Dendritic cell treated with granulocyte-macrophage colony-stimulating factor and Interleukin-4, amounts not matched to agents 40 ng/mL and 50 ng/mL, for 4 days (primary cell): ENCODE measurements at regions not wholly inside any gene's neighbourhood (a gene's known extent, or its start where the extent isn't known, plus 50 kb on each side); places are given as distances from the start of the nearest gene placed in this dataset.
"Not testable (repeated sequence)": the region's sequence is repeated elsewhere in the genome, so short reads cannot be mapped to it uniquely, and the experiment has no call there.

Source experiments
- H3K27ac Mint-ChIP-seq: one replicate; pipeline ENCODE4 v1.8.0; 2022; ENCODE audit warnings: mild to moderate bottlenecking, mixed read lengths
- H3K27me3 Mint-ChIP-seq: one replicate; pipeline ENCODE4 v1.8.0; 2022; ENCODE audit warnings: mild to moderate bottlenecking, mixed read lengths
- H3K36me3 Mint-ChIP-seq: one replicate; pipeline ENCODE4 v1.8.0; 2022; ENCODE audit warnings: low read depth, mixed read lengths
- H3K4me1 Mint-ChIP-seq: one replicate; pipeline ENCODE4 v1.8.0; 2022; ENCODE audit warnings: low read depth, mixed read lengths
- H3K4me3 Mint-ChIP-seq: one replicate; pipeline ENCODE4 v1.8.0; 2022; ENCODE audit warnings: mild to moderate bottlenecking, moderate library complexity, mixed read lengths
- H3K9me3 Mint-ChIP-seq: one replicate; pipeline ENCODE4 v1.8.0; 2022; ENCODE audit warnings: mixed read lengths
- intact Hi-C: fragments of 100-400 bp; cut with micrococcal nuclease; formaldehyde crosslinking; loops from one replicate; pipeline ENCODE4 v1.15.0; 2022

GRCh38 chr18:9008709-9009635 lies 93.5 kb upstream of the NDUFV2 start:
- Mint-ChIP-seq H3K4me3 (no peak overlapping the region), H3K4me1 (peaks cover 9% of the 10 kb centered on the region), H3K36me3 (no peaks in the 10 kb centered on the region), H3K27me3 (peaks cover 10% of the 10 kb centered on the region), H3K27ac (no peak overlapping the region), H3K9me3 (no peaks in the 10 kb centered on the region)
- intact Hi-C loops: no loop called here

GRCh38 chr18:9009703-9010488 lies 92.6 kb upstream of the NDUFV2 start:
- H3K36me3 Mint-ChIP-seq: no peaks in the 10 kb centered on the region
- peaks cover 9% of the 10 kb centered on the region for H3K4me1 Mint-ChIP-seq
- peaks cover 10% of the 10 kb centered on the region for H3K27me3 Mint-ChIP-seq
- H3K9me3 Mint-ChIP-seq: no peaks in the 10 kb centered on the region
- H3K27ac Mint-ChIP-seq: no peak overlapping the region
- H3K4me3 Mint-ChIP-seq: no peak overlapping the region
- intact Hi-C loops: no loop called here

GRCh38 chr18:9011431-9011830 lies 91.1 kb upstream of the NDUFV2 start:
- Mint-ChIP-seq H3K27me3 (peaks cover 8% of the 10 kb centered on the region), H3K4me3 (no peak overlapping the region), H3K36me3 (no peaks in the 10 kb centered on the region), H3K4me1 (peaks cover 15% of the 10 kb centered on the region), H3K9me3 (no peaks in the 10 kb centered on the region), H3K27ac (no peak overlapping the region)
- intact Hi-C loops: no loop called here

GRCh38 chr18:9013926-9014373 lies 88.5 kb upstream of the NDUFV2 start:
- intact Hi-C loops: no loop called here
- no peak overlapping the region for H3K27ac Mint-ChIP-seq
- H3K4me3 Mint-ChIP-seq: no peak overlapping the region
- H3K27me3 Mint-ChIP-seq: peaks cover 8% of the 10 kb centered on the region
- H3K4me1 Mint-ChIP-seq: peaks cover 37% of the 10 kb centered on the region
- H3K9me3 Mint-ChIP-seq: no peaks in the 10 kb centered on the region
- H3K36me3 Mint-ChIP-seq: no peaks in the 10 kb centered on the region

- no peak overlapping the region for H3K27ac Mint-ChIP-seq
- H3K27me3 Mint-ChIP-seq: peaks cover 3% of the 10 kb centered on the region
- intact Hi-C loops: no loop called here
- no peaks in the 10 kb centered on the region for H3K36me3 Mint-ChIP-seq
- H3K9me3 Mint-ChIP-seq: no peaks in the 10 kb centered on the region
- peaks cover 40% of the 10 kb centered on the region for H3K4me1 Mint-ChIP-seq
- H3K4me3 Mint-ChIP-seq: no peak overlapping the region
Observed at GRCh38 chr18:9015689-9016088, 86.8 kb upstream of the NDUFV2 start.

- H3K4me1 Mint-ChIP-seq: peaks cover 35% of the 10 kb centered on the region
- no peaks in the 10 kb centered on the region for H3K36me3 Mint-ChIP-seq
- peak overlapping the region; percentile 64 for H3K4me3 Mint-ChIP-seq
- intact Hi-C loops: no loop called here
- H3K9me3 Mint-ChIP-seq: no peaks in the 10 kb centered on the region
- H3K27me3 Mint-ChIP-seq: no peaks in the 10 kb centered on the region
- peak overlapping the region; percentile 88 for H3K27ac Mint-ChIP-seq
Observed at GRCh38 chr18:9016633-9017166, 85.8 kb upstream of the NDUFV2 start.

- Mint-ChIP-seq H3K27ac (peak overlapping the region; percentile 88), H3K4me3 (peak overlapping the region; percentile 64), H3K27me3 (no peaks in the 10 kb centered on the region), H3K9me3 (no peaks in the 10 kb centered on the region), H3K36me3 (no peaks in the 10 kb centered on the region), H3K4me1 (peaks cover 33% of the 10 kb centered on the region)
- intact Hi-C loops: no loop called here
Observed at GRCh38 chr18:9017167-9017904, 85.2 kb upstream of the NDUFV2 start.

GRCh38 chr18:9017905-9018227 lies 84.6 kb upstream of the NDUFV2 start:
- intact Hi-C loops: no loop called here
- H3K36me3 Mint-ChIP-seq: no peaks in the 10 kb centered on the region
- peaks cover 39% of the 10 kb centered on the region for H3K4me1 Mint-ChIP-seq
- H3K4me3 Mint-ChIP-seq: peak overlapping the region; percentile 4
- peak overlapping the region; percentile 88 for H3K27ac Mint-ChIP-seq
- no peaks in the 10 kb centered on the region for H3K27me3 Mint-ChIP-seq
- H3K9me3 Mint-ChIP-seq: no peaks in the 10 kb centered on the region

- intact Hi-C loops: no loop called here
- no peak overlapping the region for H3K4me3 Mint-ChIP-seq
- no peak overlapping the region for H3K27ac Mint-ChIP-seq
- H3K36me3 Mint-ChIP-seq: no peaks in the 10 kb centered on the region
- H3K9me3 Mint-ChIP-seq: no peaks in the 10 kb centered on the region
- peaks cover 39% of the 10 kb centered on the region for H3K4me1 Mint-ChIP-seq
- H3K27me3 Mint-ChIP-seq: no peaks in the 10 kb centered on the region
Observed at GRCh38 chr18:9019135-9019534, 83.4 kb upstream of the NDUFV2 start.

GRCh38 chr18:9020221-9020620 lies 82.3 kb upstream of the NDUFV2 start:
- H3K27ac Mint-ChIP-seq: no peak overlapping the region
- H3K4me1 Mint-ChIP-seq: peaks cover 39% of the 10 kb centered on the region
- no peaks in the 10 kb centered on the region for H3K27me3 Mint-ChIP-seq
- H3K36me3 Mint-ChIP-seq: no peaks in the 10 kb centered on the region
- H3K4me3 Mint-ChIP-seq: no peak overlapping the region
- intact Hi-C loops: no loop called here
- H3K9me3 Mint-ChIP-seq: no peaks in the 10 kb centered on the region

- no peaks in the 10 kb centered on the region for H3K36me3 Mint-ChIP-seq
- H3K9me3 Mint-ChIP-seq: no peaks in the 10 kb centered on the region
- intact Hi-C loops: no loop called here
- no peaks in the 10 kb centered on the region for H3K27me3 Mint-ChIP-seq
- peaks cover 33% of the 10 kb centered on the region for H3K4me1 Mint-ChIP-seq
- H3K4me3 Mint-ChIP-seq: no peak overlapping the region
- H3K27ac Mint-ChIP-seq: no peak overlapping the region
Observed at GRCh38 chr18:9021458-9021857, 81.0 kb upstream of the NDUFV2 start.

GRCh38 chr18:9022397-9023155 lies 79.9 kb upstream of the NDUFV2 start:
- H3K36me3 Mint-ChIP-seq: no peaks in the 10 kb centered on the region
- peaks cover 22% of the 10 kb centered on the region for H3K4me1 Mint-ChIP-seq
- intact Hi-C loops: no loop called here
- H3K4me3 Mint-ChIP-seq: no peak overlapping the region
- no peak overlapping the region for H3K27ac Mint-ChIP-seq
- H3K27me3 Mint-ChIP-seq: no peaks in the 10 kb centered on the region
- no peaks in the 10 kb centered on the region for H3K9me3 Mint-ChIP-seq

- H3K27me3 Mint-ChIP-seq, H3K36me3 Mint-ChIP-seq, H3K9me3 Mint-ChIP-seq, H3K4me3 Mint-ChIP-seq, H3K4me1 Mint-ChIP-seq, intact Hi-C loops, H3K27ac Mint-ChIP-seq: not testable (repeated sequence)
Observed at GRCh38 chr18:9024031-9024646, 78.4 kb upstream of the NDUFV2 start.
